ENCODE measurements at regions not wholly inside any gene's neighbourhood (a gene's known extent, or its start where the extent isn't known, plus 50 kb on each side); places are given as distances from the start of the nearest gene placed in this dataset.
"Not testable (repeated sequence)": the region's sequence is repeated elsewhere in the genome, so short reads cannot be mapped to it uniquely, and the experiment has no call there.

DNA sequence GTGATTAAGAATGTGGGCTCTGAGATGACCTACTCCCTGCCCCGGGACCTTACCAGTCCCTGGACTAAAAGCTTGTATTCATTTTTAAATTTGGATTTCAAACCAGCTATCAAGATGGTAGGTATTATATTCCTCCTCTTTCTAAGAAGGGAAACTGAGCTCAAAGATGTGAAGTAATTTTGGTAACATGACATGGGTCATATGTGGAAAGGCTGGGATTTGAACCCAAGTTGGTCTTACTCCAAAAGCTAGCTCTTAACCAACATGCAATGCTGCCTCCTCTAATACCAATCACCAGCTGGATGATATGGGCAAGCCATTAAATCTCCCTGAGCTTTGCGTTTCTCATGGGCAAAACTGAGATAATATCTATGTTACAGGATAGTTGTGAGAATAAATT is 166.4 kb upstream of the SLC38A2 start:
- H3K27me3 ChIP-seq (ENCODE audit: control insufficient read depth, insufficient read depth, low read length, poor library complexity, severe bottlenecking): no peaks in the 10 kb centered on the region
- H3K36me3 ChIP-seq (ENCODE audit: control insufficient read depth, insufficient read depth, low read length): no peaks in the 10 kb centered on the region
- H3K9me3 ChIP-seq (ENCODE audit: control insufficient read depth, low read length): no peaks in the 10 kb centered on the region
- Mint-ChIP-seq H3K27me3 (ENCODE audit: insufficient read depth) (no peaks in the 10 kb centered on the region), H3K4me1 (no peaks in the 10 kb centered on the region), H3K4me3 (no peak overlapping the region), H3K36me3 (ENCODE audit: low read depth) (peaks cover 4% of the 10 kb centered on the region), H3K27ac (no peak overlapping the region), H3K9me3 (peaks cover 24% of the 10 kb centered on the region)
- no peak overlapping the region for H3K9ac ChIP-seq (ENCODE audit: extremely low read depth, low read length, poor library complexity, severe bottlenecking)
- WGBS, 2 experiments (ENCODE audit: insufficient coverage in 1 of 2, insufficient read length in 1 of 2): 93 to 100% methylated on average over 1 of the region's 2 CpGs
- no peak for DNase-seq
- TF ChIP-seq, protein P1, sequence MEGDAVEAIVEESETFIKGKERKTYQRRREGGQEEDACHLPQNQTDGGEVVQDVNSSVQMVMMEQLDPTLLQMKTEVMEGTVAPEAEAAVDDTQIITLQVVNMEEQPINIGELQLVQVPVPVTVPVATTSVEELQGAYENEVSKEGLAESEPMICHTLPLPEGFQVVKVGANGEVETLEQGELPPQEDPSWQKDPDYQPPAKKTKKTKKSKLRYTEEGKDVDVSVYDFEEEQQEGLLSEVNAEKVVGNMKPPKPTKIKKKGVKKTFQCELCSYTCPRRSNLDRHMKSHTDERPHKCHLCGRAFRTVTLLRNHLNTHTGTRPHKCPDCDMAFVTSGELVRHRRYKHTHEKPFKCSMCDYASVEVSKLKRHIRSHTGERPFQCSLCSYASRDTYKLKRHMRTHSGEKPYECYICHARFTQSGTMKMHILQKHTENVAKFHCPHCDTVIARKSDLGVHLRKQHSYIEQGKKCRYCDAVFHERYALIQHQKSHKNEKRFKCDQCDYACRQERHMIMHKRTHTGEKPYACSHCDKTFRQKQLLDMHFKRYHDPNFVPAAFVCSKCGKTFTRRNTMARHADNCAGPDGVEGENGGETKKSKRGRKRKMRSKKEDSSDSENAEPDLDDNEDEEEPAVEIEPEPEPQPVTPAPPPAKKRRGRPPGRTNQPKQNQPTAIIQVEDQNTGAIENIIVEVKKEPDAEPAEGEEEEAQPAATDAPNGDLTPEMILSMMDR (conservative IDR thresholded peaks at IDR 0.05): no peak
- no peaks in the 10 kb centered on the region for H3K4me1 ChIP-seq (ENCODE audit: control insufficient read depth, insufficient read depth, low read length)
- no peak overlapping the region for H3K4me3 ChIP-seq (ENCODE audit: low read length)
- H3K27ac ChIP-seq (ENCODE audit: low read depth, low read length): no peak overlapping the region

DNA sequence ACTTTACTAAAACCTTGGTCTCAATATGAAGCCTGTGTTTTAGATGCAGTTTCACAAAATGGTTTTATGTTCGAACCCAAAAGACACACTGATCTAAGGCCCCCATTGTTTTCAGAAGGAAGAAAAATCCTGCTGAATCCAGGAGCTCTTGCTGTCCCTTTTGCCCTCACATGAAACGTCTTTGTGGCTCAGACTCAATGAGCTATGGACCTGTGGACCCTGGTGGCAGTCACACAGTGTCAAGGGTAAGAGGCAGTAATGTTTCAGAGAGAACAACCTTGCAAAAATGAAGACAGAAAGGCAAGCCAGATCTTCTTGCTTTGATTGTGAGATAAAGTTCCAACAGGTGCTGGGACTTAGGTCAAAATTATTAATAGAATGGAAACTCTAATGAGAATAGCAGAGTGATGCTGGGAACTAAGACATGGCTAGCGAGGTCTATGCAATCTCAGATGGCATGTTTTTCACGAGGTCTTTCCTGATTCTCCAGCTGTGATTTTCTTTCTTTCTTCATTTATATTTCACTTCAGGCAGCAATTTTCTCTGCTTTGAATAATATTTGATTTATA is 164.9 kb upstream of the SLC38A2 start:
- WGBS, 2 experiments (ENCODE audit: insufficient coverage in 1 of 2, insufficient read length in 1 of 2): 92 to 93% methylated on average over 3 to 4 of the region's 4 CpGs

GRCh38 chr12:46536316-46536715 is 163.7 kb upstream of the SLC38A2 start:
- not testable (repeated sequence) for H3K9me3 ChIP-seq (ENCODE audit: control insufficient read depth, low read length); H3K36me3 Mint-ChIP-seq (ENCODE audit: low read depth); H3K9ac ChIP-seq (ENCODE audit: extremely low read depth, low read length, poor library complexity, severe bottlenecking); H3K4me1 ChIP-seq (ENCODE audit: control insufficient read depth, insufficient read depth, low read length); H3K27me3 ChIP-seq (ENCODE audit: control insufficient read depth, insufficient read depth, low read length, poor library complexity, severe bottlenecking); H3K36me3 ChIP-seq (ENCODE audit: control insufficient read depth, insufficient read depth, low read length); DNase-seq; H3K4me3 Mint-ChIP-seq; H3K27ac ChIP-seq (ENCODE audit: low read depth, low read length); H3K27ac Mint-ChIP-seq; H3K4me1 Mint-ChIP-seq; H3K4me3 ChIP-seq (ENCODE audit: low read length); H3K27me3 Mint-ChIP-seq (ENCODE audit: insufficient read depth)
- peaks cover 13% of the 10 kb centered on the region for H3K9me3 Mint-ChIP-seq
- 93% methylated on average over 3 of the region's 3 CpGs; no CpG with 5 or more reads in 1 of the 2 experiments for whole genome bisulfite sequencing, 2 experiments (ENCODE audit: insufficient coverage in 1 of 2, insufficient read length in 1 of 2)

More for the DNA sequence above, 164.9 kb upstream of the SLC38A2 start:
- Histone ChIP-seq H3K27ac (ENCODE audit: low read depth, low read length) (no peak overlapping the region), H3K9me3 (ENCODE audit: control insufficient read depth, low read length) (no peaks in the 10 kb centered on the region), H3K4me1 (ENCODE audit: control insufficient read depth, insufficient read depth, low read length) (no peaks in the 10 kb centered on the region), H3K9ac (ENCODE audit: extremely low read depth, low read length, poor library complexity, severe bottlenecking) (no peak overlapping the region), H3K4me3 (ENCODE audit: low read length) (no peak overlapping the region), H3K36me3 (ENCODE audit: control insufficient read depth, insufficient read depth, low read length) (no peaks in the 10 kb centered on the region), H3K27me3 (ENCODE audit: control insufficient read depth, insufficient read depth, low read length, poor library complexity, severe bottlenecking) (no peaks in the 10 kb centered on the region)
- TF ChIP-seq, protein P1 (conservative IDR thresholded peaks at IDR 0.05): no peak
- DNase-seq: no peak
- Mint-ChIP-seq H3K27ac (no peak overlapping the region), H3K9me3 (peaks cover 15% of the 10 kb centered on the region), H3K4me3 (no peak overlapping the region), H3K4me1 (no peaks in the 10 kb centered on the region), H3K27me3 (ENCODE audit: insufficient read depth) (no peaks in the 10 kb centered on the region), H3K36me3 (ENCODE audit: low read depth) (no peaks in the 10 kb centered on the region)

DNA sequence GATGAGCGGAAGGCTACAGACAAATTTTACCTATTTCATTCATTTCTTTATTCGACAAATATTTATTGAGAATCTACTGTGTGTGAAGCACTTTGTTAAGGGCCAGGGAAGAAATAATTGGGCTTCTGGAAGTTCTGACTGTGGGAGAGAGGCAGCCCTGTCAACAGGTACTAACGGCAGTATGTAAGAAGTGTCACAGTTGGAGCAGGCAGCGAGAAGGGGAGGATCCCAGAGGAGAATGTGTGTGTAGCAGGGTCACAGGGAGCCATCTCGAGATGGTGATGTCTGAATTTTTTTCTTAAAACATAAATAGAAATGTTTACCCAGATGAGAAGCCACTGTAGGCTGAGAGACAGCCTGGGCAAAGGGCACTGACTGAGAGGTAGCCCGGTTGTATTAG is 163.3 kb upstream of the SLC38A2 start:
- Histone ChIP-seq H3K9ac (ENCODE audit: extremely low read depth, low read length, poor library complexity, severe bottlenecking) (no peak overlapping the region), H3K27me3 (ENCODE audit: control insufficient read depth, insufficient read depth, low read length, poor library complexity, severe bottlenecking) (no peaks in the 10 kb centered on the region), H3K4me1 (ENCODE audit: control insufficient read depth, insufficient read depth, low read length) (no peaks in the 10 kb centered on the region), H3K27ac (ENCODE audit: low read depth, low read length) (no peak overlapping the region), H3K36me3 (ENCODE audit: control insufficient read depth, insufficient read depth, low read length) (no peaks in the 10 kb centered on the region), H3K4me3 (ENCODE audit: low read length) (no peak overlapping the region), H3K9me3 (ENCODE audit: control insufficient read depth, low read length) (peaks cover 10% of the 10 kb centered on the region)
- H3K4me1 Mint-ChIP-seq: no peaks in the 10 kb centered on the region
- H3K4me3 Mint-ChIP-seq: no peak overlapping the region
- no peaks in the 10 kb centered on the region for H3K36me3 Mint-ChIP-seq (ENCODE audit: low read depth)
- H3K9me3 Mint-ChIP-seq: peaks cover 11% of the 10 kb centered on the region
- DNase-seq: no peak
- TF ChIP-seq, protein P1 (conservative IDR thresholded peaks at IDR 0.05): no peak
- WGBS, 2 experiments (ENCODE audit: insufficient coverage in 1 of 2, insufficient read length in 1 of 2): 72 to 85% methylated on average over 4 to 5 of the region's 6 CpGs
- H3K27me3 Mint-ChIP-seq (ENCODE audit: insufficient read depth): no peaks in the 10 kb centered on the region
- H3K27ac Mint-ChIP-seq: no peak overlapping the region
